ENCODE measurements at regions not wholly inside any gene's neighbourhood (a gene's known extent, or its start where the extent isn't known, plus 50 kb on each side); places are given as distances from the start of the nearest gene placed in this dataset.

DNA sequence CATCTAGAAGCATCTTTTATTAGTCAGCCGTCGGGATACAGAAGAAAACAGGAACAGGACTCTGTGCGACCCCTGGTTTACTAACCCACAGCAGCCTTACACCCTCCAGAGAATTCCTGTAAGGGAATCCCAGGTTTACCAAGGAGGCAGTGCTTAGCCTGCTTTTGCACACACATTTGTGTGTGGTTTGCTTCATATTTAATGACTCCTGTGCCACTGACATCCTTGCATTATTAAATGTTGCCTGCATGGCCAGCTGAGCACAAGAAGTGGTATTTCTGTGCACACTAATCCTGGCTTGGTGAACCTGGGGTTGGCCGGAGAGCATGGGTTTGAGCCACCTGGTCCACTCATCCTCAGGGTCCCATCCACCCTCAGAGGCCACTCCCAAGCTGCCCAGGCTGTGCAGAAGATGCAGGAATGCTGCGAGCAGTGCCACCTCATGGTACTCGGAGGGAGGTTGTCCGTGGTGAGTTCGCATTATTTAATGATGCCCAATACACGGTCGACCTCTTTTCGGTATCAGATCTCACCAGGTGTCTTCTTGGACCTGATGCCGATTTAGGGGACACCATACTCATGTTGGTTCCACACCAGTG, 152.4 kb upstream of the RTL1 start:
- H3K36me3 ChIP-seq: peaks cover 0 to 7% (median 0%) of the 10 kb centered on the region in 4 donors
- no peak for DNase-seq
- 91 to 93% (median 91%) methylated on average over 12 of the region's 12 CpGs for WGBS, 5 donors
- H3K27me3 ChIP-seq: no peaks in the 10 kb centered on the region
- no peaks in the 10 kb centered on the region for H3K4me1 ChIP-seq
- no peak overlapping the region for H3K27ac ChIP-seq
- no peak overlapping the region for H3K4me3 ChIP-seq
- H3K9me3 ChIP-seq: peaks cover 0 to 4% (median 0%) of the 10 kb centered on the region in 4 donors
- intact Hi-C loops (cut with DNase I; ENCODE audit: low total_unique reads): no loop called here
- TF ChIP-seq, protein P1, sequence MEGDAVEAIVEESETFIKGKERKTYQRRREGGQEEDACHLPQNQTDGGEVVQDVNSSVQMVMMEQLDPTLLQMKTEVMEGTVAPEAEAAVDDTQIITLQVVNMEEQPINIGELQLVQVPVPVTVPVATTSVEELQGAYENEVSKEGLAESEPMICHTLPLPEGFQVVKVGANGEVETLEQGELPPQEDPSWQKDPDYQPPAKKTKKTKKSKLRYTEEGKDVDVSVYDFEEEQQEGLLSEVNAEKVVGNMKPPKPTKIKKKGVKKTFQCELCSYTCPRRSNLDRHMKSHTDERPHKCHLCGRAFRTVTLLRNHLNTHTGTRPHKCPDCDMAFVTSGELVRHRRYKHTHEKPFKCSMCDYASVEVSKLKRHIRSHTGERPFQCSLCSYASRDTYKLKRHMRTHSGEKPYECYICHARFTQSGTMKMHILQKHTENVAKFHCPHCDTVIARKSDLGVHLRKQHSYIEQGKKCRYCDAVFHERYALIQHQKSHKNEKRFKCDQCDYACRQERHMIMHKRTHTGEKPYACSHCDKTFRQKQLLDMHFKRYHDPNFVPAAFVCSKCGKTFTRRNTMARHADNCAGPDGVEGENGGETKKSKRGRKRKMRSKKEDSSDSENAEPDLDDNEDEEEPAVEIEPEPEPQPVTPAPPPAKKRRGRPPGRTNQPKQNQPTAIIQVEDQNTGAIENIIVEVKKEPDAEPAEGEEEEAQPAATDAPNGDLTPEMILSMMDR (IDR thresholded peaks at IDR 0.05): no peak
- TF ChIP-seq POLR2AphosphoS5 (IDR thresholded peaks at IDR 0.05): no peak
- no peak for TF ChIP-seq EP300 (IDR thresholded peaks at IDR 0.05)
- TF ChIP-seq POLR2A (IDR thresholded peaks at IDR 0.05): no peak

DNA sequence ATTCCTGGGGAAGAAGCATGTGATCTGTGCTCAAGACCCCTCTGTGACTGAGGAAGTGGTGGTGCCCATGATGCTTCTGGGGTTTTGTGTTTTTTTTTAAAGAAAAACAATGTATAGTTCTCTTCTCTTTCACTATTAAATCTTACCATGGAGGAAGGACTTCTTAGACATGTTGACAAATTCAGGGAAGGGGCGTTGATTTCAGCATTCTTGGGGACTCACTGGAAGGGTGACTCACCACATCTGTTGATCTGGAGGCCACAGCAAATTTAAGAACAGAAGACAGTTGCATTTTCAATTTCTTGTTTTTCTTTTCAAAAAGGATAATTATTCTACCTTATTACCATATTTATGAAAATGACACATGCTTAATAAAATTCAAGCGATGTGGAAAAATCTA, 152.9 kb upstream of the RTL1 start:
- intact Hi-C loops (cut with DNase I; ENCODE audit: low total_unique reads): no loop called here
- WGBS, 5 donors: 71 to 90% (median 75%) methylated on average over 2 of the region's 2 CpGs
- Histone ChIP-seq H3K27ac (no peak overlapping the region), H3K4me3 (no peak overlapping the region), H3K4me1 (no peaks in the 10 kb centered on the region), H3K27me3 (peaks cover 0 to 2% (median 0%) of the 10 kb centered on the region in 3 donors), H3K9me3 (peaks cover 0 to 4% (median 0%) of the 10 kb centered on the region in 4 donors), H3K36me3 (peaks cover 0 to 7% (median 0%) of the 10 kb centered on the region in 4 donors)
- no peak for DNase-seq
- TF ChIP-seq EP300 (IDR thresholded peaks at IDR 0.05): no peak
- TF ChIP-seq POLR2AphosphoS5 (IDR thresholded peaks at IDR 0.05): no peak
- TF ChIP-seq, protein P1 (IDR thresholded peaks at IDR 0.05): no peak
- TF ChIP-seq POLR2A (IDR thresholded peaks at IDR 0.05): no peak

DNA sequence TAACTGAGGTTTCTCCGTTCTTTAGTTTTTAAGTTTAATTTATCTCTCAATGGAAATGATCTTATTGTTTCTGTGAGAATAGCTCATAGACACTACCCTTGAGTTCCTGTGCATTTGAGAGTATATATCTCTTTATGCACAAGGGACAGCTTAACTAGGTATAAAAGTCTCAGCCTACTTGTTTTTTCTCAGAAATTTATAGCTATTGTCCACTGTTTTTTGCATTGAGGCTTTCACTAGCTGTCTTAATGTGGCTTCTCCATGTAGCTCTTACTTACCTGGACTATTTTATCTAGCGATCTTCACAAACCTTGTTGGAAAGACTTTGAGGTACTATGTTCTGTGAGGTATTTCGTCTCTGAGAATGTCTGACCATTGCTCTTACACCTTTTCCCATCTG, 153.9 kb upstream of the RTL1 start:
- no peak for TF ChIP-seq POLR2AphosphoS5 (IDR thresholded peaks at IDR 0.05)
- TF ChIP-seq, protein P1 (IDR thresholded peaks at IDR 0.05): no peak
- TF ChIP-seq EP300 (IDR thresholded peaks at IDR 0.05): no peak
- TF ChIP-seq POLR2A (IDR thresholded peaks at IDR 0.05): no peak
- DNase-seq: no peak
- H3K36me3 ChIP-seq: peaks cover 0 to 7% (median 0%) of the 10 kb centered on the region in 4 donors
- 84 to 91% (median 89%) methylated on average over 3 of the region's 3 CpGs for WGBS, 5 donors
- peaks cover 0 to 10% (median 0%) of the 10 kb centered on the region in 3 donors for H3K27me3 ChIP-seq
- intact Hi-C loops (cut with DNase I; ENCODE audit: low total_unique reads): no loop called here
- H3K9me3 ChIP-seq: peaks cover 0 to 4% (median 0%) of the 10 kb centered on the region in 4 donors
- H3K27ac ChIP-seq: no peak overlapping the region
- no peak overlapping the region for H3K4me3 ChIP-seq
- H3K4me1 ChIP-seq: no peaks in the 10 kb centered on the region

DNA sequence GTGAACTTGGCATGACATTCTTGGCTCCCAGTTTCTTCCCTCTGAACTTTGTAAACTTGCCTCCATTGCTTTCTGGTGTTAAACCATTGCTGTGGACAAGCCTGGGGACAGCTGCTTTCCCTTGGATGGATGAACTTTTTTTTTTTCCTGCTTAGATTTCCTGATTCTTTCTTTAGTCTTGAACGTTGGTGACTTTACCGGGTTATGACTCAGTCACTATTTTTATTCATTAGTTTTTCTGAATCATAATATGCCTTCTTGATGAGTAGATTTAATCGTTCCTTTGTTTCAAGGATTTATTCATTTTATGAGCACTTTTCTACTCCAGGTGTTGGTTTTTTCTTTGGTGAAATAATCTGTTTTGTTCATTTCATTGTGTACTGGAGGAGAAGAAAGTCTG, 155.0 kb upstream of the RTL1 start:
- Histone ChIP-seq H3K4me1 (no peaks in the 10 kb centered on the region), H3K27ac (no peak overlapping the region), H3K9me3 (peaks cover 0 to 4% (median 0%) of the 10 kb centered on the region in 4 donors), H3K27me3 (peaks cover 0 to 10% (median 0%) of the 10 kb centered on the region in 3 donors), H3K36me3 (peaks cover 0 to 7% (median 0%) of the 10 kb centered on the region in 4 donors), H3K4me3 (no peak overlapping the region)
- DNase-seq: no peak
- WGBS, 5 donors: 53 to 76% (median 67%) methylated on average over 3 of the region's 3 CpGs
- TF ChIP-seq, protein P1 (IDR thresholded peaks at IDR 0.05): no peak
- intact Hi-C loops (cut with DNase I; ENCODE audit: low total_unique reads): no loop called here
